Cardiac muscle cell (in vitro differentiated cells and primary cell): ENCODE measurements at regions not wholly inside any gene's neighbourhood (a gene's known extent, or its start where the extent isn't known, plus 50 kb on each side); places are given as distances from the start of the nearest gene placed in this dataset.

Source experiments
- DNase-seq, 2 donors: peaks; one replicate each; pipeline versions ENCODE4 v3.0.0 to v3.0.0-alpha.2; 2010 to 2017; ENCODE audit warnings: low read depth in 1 of 2, low spot score in 1 of 2
- H3K27ac ChIP-seq: fragments of 200-600 bp; sonication (generic); 2 replicates; pipeline ENCODE4 v1.5.1; 2016
- H3K27me3 ChIP-seq: fragments of 200-600 bp; sonication (generic); 2 replicates; pipeline ENCODE4 v1.6.0; 2016; ENCODE audit warnings: control low read depth
- H3K36me3 ChIP-seq: fragments of 200-600 bp; sonication (generic); 2 replicates; pipeline ENCODE4 v1.5.1; 2016; ENCODE audit warnings: control low read depth
- H3K4me1 ChIP-seq: fragments of 200-600 bp; sonication (generic); 2 replicates; pipeline ENCODE4 v1.8.1; 2017; ENCODE audit warnings: low read depth, mild to moderate bottlenecking, mixed run types
- H3K4me3 ChIP-seq: fragments of 200-600 bp; sonication (generic); 2 replicates; pipeline ENCODE4 v1.5.1; 2016; ENCODE audit warnings: mild to moderate bottlenecking
- H3K9me3 ChIP-seq: fragments of 200-600 bp; sonication (generic); 2 replicates; pipeline ENCODE4 v1.5.1; 2017; ENCODE audit warnings: low read depth, mild to moderate bottlenecking, control low read depth
- CTCF ChIP-seq: IDR thresholded peaks from 2 replicates; pipeline ENCODE4 v1.5.1; 2012; ENCODE audit warnings: low read depth, mild to moderate bottlenecking, low read length

GRCh38 chr10:58044072-58044471 is 223.6 kb downstream of the IPMK start:
- Histone ChIP-seq H3K36me3 (no peaks in the 10 kb centered on the region), H3K4me3 (no peak overlapping the region), H3K4me1 (no peaks in the 10 kb centered on the region), H3K9me3 (no peaks in the 10 kb centered on the region), H3K27ac (no peak overlapping the region), H3K27me3 (no peaks in the 10 kb centered on the region)
- DNase-seq, result peak in 1 of 2 donors; percentile 52
- TF ChIP-seq CTCF, result no peak

- H3K27me3 ChIP-seq, result no peaks in the 10 kb centered on the region
- DNase-seq, result peak in 1 of 2 donors; percentile 36
- no peak overlapping the region for H3K4me3 ChIP-seq
- no peak for TF ChIP-seq CTCF
- H3K36me3 ChIP-seq, result no peaks in the 10 kb centered on the region
- no peaks in the 10 kb centered on the region for H3K9me3 ChIP-seq
- H3K27ac ChIP-seq, result no peak overlapping the region
- H3K4me1 ChIP-seq, result no peaks in the 10 kb centered on the region
Observed at GRCh38 chr10:58041901-58042300, 225.8 kb downstream of the IPMK start.

GRCh38 chr10:58030208-58030607 is 237.5 kb downstream of the IPMK start:
- Histone ChIP-seq H3K27me3 (no peaks in the 10 kb centered on the region), H3K4me3 (no peak overlapping the region), H3K36me3 (no peaks in the 10 kb centered on the region), H3K27ac (no peak overlapping the region), H3K9me3 (no peaks in the 10 kb centered on the region), H3K4me1 (no peaks in the 10 kb centered on the region)
- DNase-seq, result no peak
- no peak for TF ChIP-seq CTCF

- Histone ChIP-seq H3K9me3 (no peaks in the 10 kb centered on the region), H3K27me3 (no peaks in the 10 kb centered on the region), H3K4me3 (no peak overlapping the region), H3K36me3 (no peaks in the 10 kb centered on the region), H3K27ac (no peak overlapping the region), H3K4me1 (no peaks in the 10 kb centered on the region)
- no peak for TF ChIP-seq CTCF
- peak in 1 of 2 donors; percentile 75 for DNase-seq
Observed at GRCh38 chr10:58028597-58029366, 238.9 kb downstream of the IPMK start.

DNA sequence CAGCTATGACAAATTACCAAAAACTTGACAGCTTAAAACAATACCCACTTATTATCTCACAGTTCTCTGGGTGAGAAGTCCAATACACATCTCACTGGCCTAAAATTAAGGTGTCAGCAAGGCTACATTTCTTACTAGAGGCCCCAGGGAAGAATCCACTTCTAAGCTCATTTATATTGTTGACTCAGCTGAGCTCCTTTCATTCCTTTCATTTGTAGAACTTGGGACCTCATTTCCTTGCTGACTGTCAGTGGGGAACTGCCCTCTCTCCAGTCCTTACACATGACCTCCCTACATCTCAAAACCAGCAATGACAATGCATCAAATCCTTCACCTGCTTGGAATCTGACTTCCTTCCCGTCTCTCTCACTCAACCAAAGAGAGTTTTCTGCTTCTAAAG is 240.3 kb downstream of the IPMK start:
- no peak for TF ChIP-seq CTCF
- Histone ChIP-seq H3K27me3 (no peaks in the 10 kb centered on the region), H3K4me1 (no peaks in the 10 kb centered on the region), H3K9me3 (no peaks in the 10 kb centered on the region), H3K4me3 (no peak overlapping the region), H3K36me3 (no peaks in the 10 kb centered on the region), H3K27ac (no peak overlapping the region)
- DNase-seq, result no peak
